K562 (cell line): ENCODE measurements at regions not wholly inside any gene's neighbourhood (a gene's known extent, or its start where the extent isn't known, plus 50 kb on each side); places are given as distances from the start of the nearest gene placed in this dataset.

Source experiments
- ATAC-seq: fragments of 200-7000 bp; cut with Tn5 transposase; 3 replicates; pipeline ENCODE4 v1.9.1; 2020; ENCODE audit warnings: moderate library complexity
- BruUV-seq: library from RNA; stranded (reverse); fragments of 400-500 nt; replicated peaks from 2 replicates; lab custom pipeline; 2021; lab: Mats Ljungman, UMichigan
- CTCF ChIA-PET: fragments of 300-600 bp; formaldehyde crosslinking; extraction: SDS; loops from one replicate; lab custom pipeline; 2021; ENCODE audit warnings: low intra/inter-chr PET ratio; lab: Yijun Ruan, JAX
- POLR2A ChIA-PET: fragments of 300-600, 350-650 bp; sonication (Branson Sonifier 250); formaldehyde crosslinking; extraction: SDS; loops from one replicate; lab custom pipeline; 2021; ENCODE audit warnings: antibody characterized with exemption, inconsistent platforms; lab: Yijun Ruan, JAX
- DNase-seq, 4 experiments: peaks; one replicate each; pipeline versions ENCODE4 v3.0.0 to v3.0.0-alpha.2; 2011 to 2018; ENCODE audit warnings: low spot score in 3 of 4, mixed read lengths in 3 of 4; ENCODE audit errors: extremely low read depth in 1 of 4
- FAIRE-seq: peaks from 2 replicates; lab custom pipeline; 2011; peaks lifted over from hg19 to GRCh38; lab: Jason Lieb, UNC
- H2AFZ ChIP-seq: 2 replicates; pipeline ENCODE4 v1.6.0; 2011; ENCODE audit warnings: low read depth, low read length, control low read depth, inconsistent platforms
- H3K27ac ChIP-seq: fragments of 200-600 bp; 3 replicates; pipeline ENCODE4 v1.8.0; 2011; ENCODE audit warnings: low read depth, mild to moderate bottlenecking, control low read depth, inconsistent platforms, low read length, moderate library complexity, mixed read lengths; ENCODE audit errors: extremely low read depth
- H3K27me3 ChIP-seq, 2 experiments: fragments of 300-600 bp in 1 of 2; 2 replicates in 1 of 2; 3 replicates in 1 of 2; pipeline versions ENCODE4 v1.6.0 to v1.8.0; 2011; ENCODE audit warnings: inconsistent platforms in 2 of 2, low read length in 2 of 2, mild to moderate bottlenecking in 1 of 2, mixed read lengths in 1 of 2, moderate library complexity in 1 of 2; ENCODE audit not compliant: control insufficient read depth in 2 of 2, insufficient read depth in 2 of 2
- H3K36me3 ChIP-seq: fragments of 300-600 bp; 3 replicates; pipeline ENCODE4 v1.8.0; 2011; ENCODE audit warnings: mild to moderate bottlenecking, low read length, inconsistent platforms; ENCODE audit not compliant: control insufficient read depth, insufficient read depth
- H3K4me1 ChIP-seq, 2 experiments: fragments of 200-600 bp in 1 of 2; replicated peaks in 1 of 2; 2 replicates in 1 of 2; 3 replicates in 1 of 2; pipeline versions ENCODE4 v1.5.1 to v1.8.0; 2011; ENCODE audit warnings: inconsistent platforms in 2 of 2, low read length in 2 of 2, mild to moderate bottlenecking in 1 of 2, mixed read lengths in 1 of 2, moderate library complexity in 1 of 2; ENCODE audit not compliant: control insufficient read depth in 2 of 2, insufficient read depth in 2 of 2
- H3K4me2 ChIP-seq: 2 replicates; pipeline ENCODE4 v1.6.1; 2011; ENCODE audit warnings: low read length, control low read depth, inconsistent platforms, mixed read lengths; ENCODE audit not compliant: insufficient read depth
- H3K4me3 ChIP-seq: fragments of 200-600 bp; sonication (generic), shearing (Covaris generic); 2 replicates; pipeline ENCODE4 v1.5.1; 2016; ENCODE audit warnings: control low read depth, inconsistent platforms
- H3K79me2 ChIP-seq: fragments of 200-600 bp; 3 replicates; pipeline ENCODE4 v1.8.0; 2011; ENCODE audit warnings: low read length, inconsistent platforms; ENCODE audit not compliant: control insufficient read depth, insufficient read depth
- H3K9ac ChIP-seq, 2 experiments: 2 replicates each; pipeline versions ENCODE4 v1.6.0 to v1.6.1; 2011; ENCODE audit warnings: low read depth in 2 of 2, low read length in 2 of 2, control low read depth in 1 of 2, inconsistent platforms in 1 of 2, mild to moderate bottlenecking in 1 of 2, mixed read lengths in 1 of 2; ENCODE audit not compliant: insufficient read depth in 1 of 2
- H3K9me1 ChIP-seq: one replicate; pipeline ENCODE4 v1.6.0; 2011; ENCODE audit warnings: inconsistent platforms, mild to moderate bottlenecking, low read length, moderate library complexity; ENCODE audit not compliant: control insufficient read depth, insufficient read depth
- H3K9me3 ChIP-seq: replicated peaks from 2 replicates; pipeline ENCODE4 v1.5.1; 2011; ENCODE audit warnings: low read depth, low read length, inconsistent platforms; ENCODE audit not compliant: control insufficient read depth, insufficient read depth
- H4K20me1 ChIP-seq: replicated peaks from 2 replicates; pipeline ENCODE4 v1.6.1; 2011; ENCODE audit warnings: low read length, inconsistent platforms, mixed read lengths; ENCODE audit not compliant: control insufficient read depth, insufficient read depth
- COPS2 ChIP-seq: fragments of 450-650 bp; conservative IDR thresholded peaks from 2 replicates; pipeline ENCODE4 v1.6.1; 2016; ENCODE audit warnings: mild to moderate bottlenecking, moderate library complexity
- CTBP1 ChIP-seq: fragments of 450-650 bp; IDR thresholded peaks from 2 replicates; pipeline ENCODE4 v1.6.1; 2016; ENCODE audit warnings: borderline replicate concordance
- DDX20 ChIP-seq: fragments of 450-650 bp; IDR thresholded peaks from 2 replicates; pipeline ENCODE4 v1.6.1; 2016; ENCODE audit warnings: missing genetic modification characterization, low read depth, mild to moderate bottlenecking, missing compliant biosample characterization, moderate library complexity
- HSF4 ChIP-seq: fragments of 250-450 bp; sonication (Bioruptor Pico); IDR thresholded peaks from 2 replicates; pipeline ENCODE4 v2.1.2; 2022; ENCODE audit warnings: mild to moderate bottlenecking, moderate library complexity, borderline replicate concordance
- MCM2 ChIP-seq: fragments of 450-650 bp; IDR thresholded peaks from 2 replicates; pipeline ENCODE4 v1.6.1; 2017; ENCODE audit warnings: low read depth, mild to moderate bottlenecking
- SLC30A9 ChIP-seq: fragments of 250-450 bp; sonication (Bioruptor Pico); IDR thresholded peaks from 2 replicates; pipeline ENCODE4 v1.8.0; 2022; ENCODE audit warnings: mild to moderate bottlenecking, moderate library complexity
- SMAD2 ChIP-seq: fragments of 150-350 bp; IDR thresholded peaks from 2 replicates; pipeline ENCODE4 v1.6.1; 2014; ENCODE audit warnings: low read depth, mild to moderate bottlenecking, low read length
- ZNF124 ChIP-seq: sonication (generic); formaldehyde crosslinking; IDR thresholded peaks from 2 replicates; pipeline ENCODE4 v1.8.1; 2022; ENCODE audit warnings: missing genetic modification reagents
- ZNF347 ChIP-seq: fragments of 450-650 bp; formaldehyde crosslinking; IDR thresholded peaks from 2 replicates; pipeline ENCODE4 v1.4.0; 2020; ENCODE audit warnings: low read depth, mild to moderate bottlenecking, moderate library complexity
- ZSCAN32 ChIP-seq: fragments of 450-650 bp; formaldehyde crosslinking; IDR thresholded peaks from 2 replicates; pipeline ENCODE4 v1.4.0; 2020; ENCODE audit warnings: mild to moderate bottlenecking, moderate library complexity
- WGBS: fragments of 100-300 bp; shearing (Covaris generic); methylation state at CpG from one replicate; pipeline ENCODE4 v1.1.6; 2016; ENCODE audit warnings: low coverage, mixed read lengths; ENCODE audit not compliant: insufficient coverage; ENCODE audit errors: missing lambda C conversion rate; 5-methylcytosine and 5-hydroxymethylcytosine counted together
- in situ Hi-C: fragments of 300-500 bp; cut with MboI; formaldehyde crosslinking; loops from 4 replicates; pipeline ENCODE4 v1.15.0; 2018; ENCODE audit warnings: inconsistent platforms, mixed read lengths
- intact Hi-C: fragments of 100-400 bp; cut with micrococcal nuclease; formaldehyde crosslinking; loops from 2 replicates; pipeline ENCODE4 v1.14.2; 2022
- TF ChIP-seq, protein P1 (sequence below): fragments of 250-450 bp; sonication (Bioruptor Pico); IDR thresholded peaks from 2 replicates; pipeline ENCODE4 v1.4.0; 2020; ENCODE audit warnings: mild to moderate bottlenecking, moderate library complexity

DNA sequence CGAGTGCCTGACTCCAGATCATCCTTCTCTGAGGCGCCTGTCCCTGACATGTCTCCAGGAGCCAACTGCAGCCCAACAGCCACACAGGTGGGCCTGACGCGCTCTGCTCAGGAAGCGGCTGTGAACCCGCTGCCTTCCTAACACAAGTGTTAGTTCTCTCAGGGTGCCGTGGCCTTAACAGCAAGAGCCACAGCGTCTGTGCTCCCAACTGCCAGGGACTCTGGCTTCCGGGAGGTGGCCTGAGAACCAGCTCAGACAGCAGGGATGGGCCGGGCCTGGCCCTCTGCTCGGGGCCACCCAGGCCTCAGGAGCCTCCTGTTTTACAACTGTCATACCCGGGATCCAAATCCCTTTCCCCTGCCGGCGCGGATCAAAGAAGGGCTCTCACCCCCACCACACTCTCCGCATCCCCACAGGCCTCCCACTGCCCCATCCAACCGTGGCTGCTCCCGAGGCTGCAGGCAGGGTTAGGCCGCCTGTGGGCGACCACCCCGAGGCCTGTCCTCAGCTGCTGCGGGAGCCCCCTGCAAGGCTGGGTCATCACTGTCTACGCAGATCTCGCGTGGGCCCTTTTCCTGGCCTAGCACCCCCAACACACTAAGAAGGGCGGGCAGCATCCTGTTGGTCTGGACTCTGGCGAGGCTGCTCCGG, 114.2 kb upstream of the ZNF236 start:
- 21% methylated on average over 8 of the region's 28 CpGs for WGBS
- ATAC-seq: no peak
- Histone ChIP-seq H3K9ac (no peak overlapping the region), H3K4me3 (no peak overlapping the region), H2AFZ (no peak overlapping the region), H3K9me3 (no peaks in the 10 kb centered on the region), H3K4me2 (no peak overlapping the region), H3K79me2 (no peaks in the 10 kb centered on the region), H4K20me1 (no peaks in the 10 kb centered on the region), H3K36me3 (no peaks in the 10 kb centered on the region), H3K4me1 (peaks cover 0 to 10% of the 10 kb centered on the region in 2 experiments; a peak in 1 of 5 replicates), H3K27ac (no peak overlapping the region), H3K9me1 (no peaks in the 10 kb centered on the region), H3K27me3 (peaks cover 0 to 9% of the 10 kb centered on the region in 2 experiments; a peak in 2 of 5 replicates)
- intact Hi-C loops (no loop called here), in situ Hi-C loops (loop anchor here (5.0 kb wide), 1 partner anchor 301 kb away; no protein-coding TSS in a partner anchor)
- DNase-seq: no peak
- POLR2A ChIA-PET: no interaction called here
- CTCF ChIA-PET: no interaction called here
- FAIRE-seq: no peak
- BruUV-seq: no TSS peak
- TF ChIP-seq HSF4 (no peak), COPS2 (no peak), ZNF347 (CRISPR knock-in tag) (no peak), ZNF124 (no peak), SLC30A9 (CRISPR knock-in tag) (no peak), CTBP1 (no peak), ZSCAN32 (CRISPR knock-in tag) (no peak), DDX20 (tag) (no peak), SMAD2 (no peak), MCM2 (no peak)
- TF ChIP-seq, protein P1, sequence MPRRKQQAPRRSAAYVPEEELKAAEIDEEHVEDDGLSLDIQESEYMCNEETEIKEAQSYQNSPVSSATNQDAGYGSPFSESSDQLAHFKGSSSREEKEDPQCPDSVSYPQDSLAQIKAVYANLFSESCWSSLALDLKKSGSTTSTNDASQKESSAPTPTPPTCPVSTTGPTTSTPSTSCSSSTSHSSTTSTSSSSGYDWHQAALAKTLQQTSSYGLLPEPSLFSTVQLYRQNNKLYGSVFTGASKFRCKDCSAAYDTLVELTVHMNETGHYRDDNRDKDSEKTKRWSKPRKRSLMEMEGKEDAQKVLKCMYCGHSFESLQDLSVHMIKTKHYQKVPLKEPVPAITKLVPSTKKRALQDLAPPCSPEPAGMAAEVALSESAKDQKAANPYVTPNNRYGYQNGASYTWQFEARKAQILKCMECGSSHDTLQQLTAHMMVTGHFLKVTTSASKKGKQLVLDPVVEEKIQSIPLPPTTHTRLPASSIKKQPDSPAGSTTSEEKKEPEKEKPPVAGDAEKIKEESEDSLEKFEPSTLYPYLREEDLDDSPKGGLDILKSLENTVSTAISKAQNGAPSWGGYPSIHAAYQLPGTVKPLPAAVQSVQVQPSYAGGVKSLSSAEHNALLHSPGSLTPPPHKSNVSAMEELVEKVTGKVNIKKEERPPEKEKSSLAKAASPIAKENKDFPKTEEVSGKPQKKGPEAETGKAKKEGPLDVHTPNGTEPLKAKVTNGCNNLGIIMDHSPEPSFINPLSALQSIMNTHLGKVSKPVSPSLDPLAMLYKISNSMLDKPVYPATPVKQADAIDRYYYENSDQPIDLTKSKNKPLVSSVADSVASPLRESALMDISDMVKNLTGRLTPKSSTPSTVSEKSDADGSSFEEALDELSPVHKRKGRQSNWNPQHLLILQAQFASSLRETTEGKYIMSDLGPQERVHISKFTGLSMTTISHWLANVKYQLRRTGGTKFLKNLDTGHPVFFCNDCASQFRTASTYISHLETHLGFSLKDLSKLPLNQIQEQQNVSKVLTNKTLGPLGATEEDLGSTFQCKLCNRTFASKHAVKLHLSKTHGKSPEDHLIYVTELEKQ (CRISPR knock-in tag): no peak
